HG02798 (cell line): ENCODE measurements at regions not wholly inside any gene's neighbourhood (a gene's known extent, or its start where the extent isn't known, plus 50 kb on each side); places are given as distances from the start of the nearest gene placed in this dataset.
"Not testable (repeated sequence)": the region's sequence is repeated elsewhere in the genome, so short reads cannot be mapped to it uniquely, and the experiment has no call there.

Experiments used
- ATAC-seq: cut with Tn5 transposase; IDR thresholded peaks from one replicate; pipeline ENCODE4 v1.9.1; 2021; ENCODE audit warnings: mild to moderate bottlenecking; ENCODE audit not compliant: unreplicated experiment, poor library complexity

DNA sequence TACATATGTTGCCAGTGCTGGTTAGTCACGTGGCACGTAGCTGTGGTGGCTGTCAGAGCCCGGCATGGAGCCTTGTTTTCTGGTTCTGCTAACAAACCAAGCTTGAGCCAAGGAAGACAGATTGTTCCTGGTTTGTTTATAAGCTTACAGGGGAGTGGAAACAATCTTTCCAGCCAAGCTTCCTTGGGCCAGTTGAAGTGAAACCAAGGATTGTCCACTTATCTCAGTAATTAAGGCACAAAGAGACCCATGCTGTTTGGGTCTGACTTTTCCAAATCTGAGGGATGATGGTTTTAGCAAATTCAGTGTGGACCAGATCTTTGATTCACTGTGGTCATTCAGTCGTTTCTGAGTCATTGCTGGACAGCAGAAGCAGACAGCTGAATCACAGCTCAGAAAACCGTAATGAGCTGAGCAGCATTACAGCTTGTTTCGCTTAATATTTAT is 297.3 kb upstream of the COBL start:
- no peak for ATAC-seq

DNA sequence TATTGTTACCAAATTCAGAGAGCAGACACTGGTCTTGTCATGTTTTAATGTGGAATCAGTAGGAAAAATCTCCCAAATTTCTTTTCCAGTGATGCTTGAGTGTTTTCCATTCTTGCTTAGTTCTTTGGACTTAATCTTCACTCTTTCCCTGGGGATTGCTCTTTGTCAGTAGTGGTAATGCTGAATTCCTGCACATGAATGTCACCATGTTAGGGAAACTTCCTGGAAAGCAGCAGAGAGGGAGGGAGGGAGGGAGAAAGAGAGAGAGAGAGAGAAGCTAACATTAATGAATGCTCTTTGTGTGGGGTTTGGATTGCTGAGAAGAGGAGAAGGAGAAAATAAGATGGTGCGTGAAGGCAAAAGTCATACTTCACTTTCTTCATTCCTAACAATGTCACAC is 295.3 kb upstream of the COBL start:
- no peak for ATAC-seq

DNA sequence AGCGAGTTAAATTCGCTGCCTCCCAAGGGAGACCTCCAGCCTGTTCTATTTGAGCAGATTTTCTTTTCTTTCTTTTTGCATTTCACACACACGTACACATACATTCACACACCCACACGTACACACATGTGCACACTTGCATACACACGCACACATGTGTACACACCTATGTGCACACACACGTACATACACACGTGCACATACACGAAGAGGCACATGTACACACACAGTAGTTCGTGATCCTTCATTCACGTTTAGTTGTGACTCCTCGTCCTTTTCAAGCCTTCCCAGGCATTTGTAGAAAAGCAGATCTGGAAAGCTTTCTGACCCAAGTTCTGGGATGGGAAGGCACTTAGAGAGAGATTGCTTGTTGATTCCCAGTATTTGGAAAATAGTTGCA is 290.8 kb upstream of the COBL start:
- no peak for ATAC-seq

DNA sequence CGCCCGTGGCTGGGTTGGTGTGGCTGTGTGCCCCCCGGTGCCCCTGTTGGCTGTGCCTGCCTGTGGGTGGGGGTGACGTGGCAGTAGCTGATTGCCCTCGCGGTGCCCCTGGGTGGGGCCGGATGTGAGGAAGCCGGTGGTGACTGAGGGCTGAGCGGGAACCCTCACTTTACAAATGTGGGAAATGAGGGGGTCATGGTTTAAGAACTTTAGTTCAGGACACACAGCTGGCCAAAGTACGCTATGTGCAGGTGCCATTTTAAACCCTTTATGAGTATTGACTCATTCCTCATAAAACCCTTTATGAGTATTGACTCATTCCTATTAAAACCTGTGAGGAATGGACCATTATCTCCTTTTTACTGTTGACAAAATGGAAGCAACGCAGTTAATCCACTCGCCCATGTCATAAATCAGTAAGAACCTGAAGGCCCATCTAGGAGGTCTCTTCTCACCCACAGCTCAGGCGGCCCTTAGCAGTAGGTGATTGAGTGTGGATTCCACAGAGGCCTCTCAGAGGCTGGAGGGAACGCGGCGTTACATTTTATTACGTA is 290.1 kb upstream of the COBL start:
- no peak for ATAC-seq

DNA sequence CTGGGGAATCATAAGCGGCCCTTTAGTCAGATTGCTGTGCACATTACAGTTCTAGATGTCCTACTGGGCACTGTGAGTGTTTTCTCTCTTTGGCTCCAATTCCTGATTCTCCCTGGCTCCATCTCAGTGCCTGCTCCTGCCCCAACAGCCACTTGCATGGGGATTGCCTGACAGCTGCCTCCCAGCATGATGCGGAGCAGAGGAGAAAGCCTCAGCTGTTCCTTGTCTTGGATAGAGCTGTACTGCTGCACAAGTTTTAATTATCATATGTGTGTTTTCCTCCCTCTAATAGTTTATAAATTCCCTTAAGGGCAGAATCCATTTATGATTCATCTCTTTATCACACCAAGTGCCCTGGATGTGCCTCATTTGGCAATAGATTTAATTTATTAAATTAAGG is 285.8 kb upstream of the COBL start:
- ATAC-seq = no peak

DNA sequence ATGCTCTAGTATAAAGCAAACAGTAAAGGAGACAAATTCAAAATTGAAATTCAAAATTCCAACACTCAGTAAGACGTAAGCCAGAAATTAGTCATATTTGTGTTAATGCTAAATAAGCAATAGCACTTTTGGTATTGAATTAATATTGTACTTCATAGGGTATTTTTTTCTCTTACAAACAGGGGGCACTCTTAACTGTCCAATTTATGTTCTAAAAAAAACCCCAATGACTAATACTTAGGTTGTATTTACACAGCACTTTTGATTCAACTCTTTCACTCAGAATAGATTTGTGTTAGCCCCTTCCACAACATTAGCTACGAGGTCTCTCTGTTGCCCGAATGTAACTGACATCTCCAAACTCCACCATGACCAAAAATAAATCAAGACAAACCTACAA is 284.9 kb upstream of the COBL start:
- ATAC-seq = no peak

DNA sequence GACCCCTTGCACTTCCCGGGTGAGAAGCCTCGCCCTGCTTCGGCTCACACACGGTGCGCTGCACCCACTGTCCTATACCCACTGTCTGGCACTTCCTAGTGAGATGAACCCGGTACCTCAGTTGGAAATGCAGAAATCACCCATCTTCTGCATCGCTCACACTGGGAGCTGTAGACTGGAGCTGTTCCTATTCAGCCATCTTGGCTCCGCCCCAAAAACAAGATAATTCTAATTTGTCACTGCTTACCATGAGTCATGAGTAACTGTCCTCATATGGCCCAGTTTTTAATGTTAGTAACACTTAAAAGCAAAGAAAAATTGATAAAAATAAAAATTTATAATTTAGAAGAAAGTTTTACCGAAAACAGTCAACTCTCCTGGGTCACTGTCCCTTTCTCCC is 283.3 kb upstream of the COBL start:
- not testable (repeated sequence) for ATAC-seq

DNA sequence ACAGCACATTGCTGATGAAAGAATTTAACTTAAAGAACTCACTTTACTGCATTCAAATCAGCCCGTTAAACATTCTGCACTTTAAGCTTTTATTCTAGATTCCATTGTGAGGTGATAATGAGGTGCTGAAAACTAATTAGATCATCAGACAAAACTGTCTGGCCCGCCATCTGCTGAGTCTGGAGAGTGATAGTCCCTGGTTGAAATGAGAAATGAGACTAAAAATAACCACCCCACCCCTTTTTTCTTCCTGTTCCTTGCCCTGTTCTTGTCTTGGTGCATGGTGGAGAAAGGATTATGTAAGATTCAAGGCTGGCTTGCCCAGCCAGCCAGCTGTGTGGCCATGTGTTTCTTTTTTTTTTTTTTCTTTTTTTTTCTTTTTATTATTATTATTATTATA is 277.0 kb upstream of the COBL start:
- ATAC-seq = no peak

DNA sequence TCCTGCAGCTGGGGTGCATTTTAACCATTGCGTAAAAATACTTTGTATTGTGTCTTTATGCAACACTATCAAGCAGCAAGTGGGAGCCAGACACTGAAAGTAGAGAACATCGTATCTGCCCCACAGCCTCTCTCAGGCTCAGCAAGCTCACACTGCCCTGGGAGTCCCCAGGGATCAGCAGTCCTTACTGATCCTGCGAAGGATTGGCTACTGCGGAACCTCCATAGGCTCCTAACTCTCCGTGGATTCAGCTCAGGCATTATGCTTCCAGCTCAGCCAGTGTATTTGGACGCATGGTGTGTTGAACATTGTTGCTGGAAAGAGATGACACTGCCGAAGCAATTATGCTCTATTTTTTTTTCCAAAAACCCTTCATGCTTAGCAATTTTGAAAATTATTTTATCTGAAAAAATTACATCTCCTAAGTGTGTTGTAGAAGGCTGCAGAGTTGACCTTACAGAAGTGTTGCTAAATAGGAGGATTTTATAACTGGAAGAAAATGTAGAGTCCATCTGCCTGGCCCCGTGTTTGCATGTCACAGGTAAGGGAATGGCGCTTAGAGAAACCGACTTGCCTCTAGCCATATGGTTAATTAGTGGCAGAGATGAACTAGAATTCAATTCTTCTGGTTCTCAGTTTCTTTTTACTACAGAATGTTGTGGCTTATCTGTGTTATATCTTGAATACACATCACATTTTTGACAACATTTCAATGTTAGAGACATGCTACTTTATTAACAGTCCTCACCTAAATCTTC is 276.4 kb upstream of the COBL start:
- ATAC-seq = no peak

DNA sequence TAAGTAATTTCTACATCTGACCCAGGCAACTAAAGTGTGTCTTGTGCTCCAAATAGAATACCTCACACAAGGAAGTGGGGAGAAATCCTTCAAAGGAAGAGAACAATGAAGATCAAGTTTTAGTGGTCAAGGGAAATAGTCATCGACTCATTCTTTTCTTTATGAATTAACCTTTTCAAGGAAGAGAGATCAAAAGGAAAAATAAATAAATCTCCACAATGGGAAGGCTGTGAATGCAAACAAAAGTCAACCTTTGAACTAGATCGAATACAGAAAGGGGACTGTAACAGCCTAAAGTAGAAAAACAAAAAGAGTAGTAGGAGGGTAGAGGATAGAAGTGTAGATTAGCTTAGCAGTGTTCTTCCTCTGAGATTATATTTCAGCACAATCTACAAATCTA is 274.6 kb upstream of the COBL start:
- no peak for ATAC-seq

DNA sequence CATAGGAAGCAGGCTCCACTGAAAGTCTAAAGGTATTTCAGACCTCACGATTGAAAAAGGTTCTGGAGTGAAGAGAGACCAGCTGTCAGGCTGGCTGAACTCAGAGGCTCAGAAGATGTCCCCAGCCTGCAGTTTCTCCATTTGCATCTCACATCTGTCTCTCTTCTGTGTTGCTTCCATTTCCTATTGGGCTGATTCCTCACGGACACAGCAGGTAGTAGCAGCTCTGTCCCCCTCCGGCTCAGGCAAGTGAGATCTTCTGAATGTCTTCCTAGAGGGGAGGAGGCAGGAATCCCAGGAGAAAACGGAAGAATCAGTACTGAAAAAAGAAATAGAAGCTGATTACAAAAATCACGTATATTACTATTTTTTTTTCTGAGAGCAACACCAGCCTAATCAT is 274.1 kb upstream of the COBL start:
- ATAC-seq = no peak

DNA sequence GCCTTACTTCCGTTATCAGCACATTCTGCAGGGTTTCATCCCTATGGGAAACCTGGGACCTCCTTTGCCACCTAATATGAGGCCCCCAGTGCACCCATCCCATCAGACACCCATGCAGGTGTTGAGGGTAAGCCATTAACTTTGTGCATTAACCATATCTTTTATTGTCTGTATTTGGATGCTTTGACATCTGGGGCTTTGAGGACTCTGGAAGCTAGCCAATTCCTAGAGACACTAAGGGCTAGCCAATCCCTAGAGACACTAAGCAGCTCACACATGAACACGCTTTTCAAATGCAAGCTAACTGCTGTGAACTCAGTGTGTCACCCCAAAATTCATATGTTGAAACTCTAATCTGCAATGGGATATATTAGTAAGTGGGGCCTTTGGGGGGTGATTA is 272.5 kb upstream of the COBL start:
- ATAC-seq = no peak

DNA sequence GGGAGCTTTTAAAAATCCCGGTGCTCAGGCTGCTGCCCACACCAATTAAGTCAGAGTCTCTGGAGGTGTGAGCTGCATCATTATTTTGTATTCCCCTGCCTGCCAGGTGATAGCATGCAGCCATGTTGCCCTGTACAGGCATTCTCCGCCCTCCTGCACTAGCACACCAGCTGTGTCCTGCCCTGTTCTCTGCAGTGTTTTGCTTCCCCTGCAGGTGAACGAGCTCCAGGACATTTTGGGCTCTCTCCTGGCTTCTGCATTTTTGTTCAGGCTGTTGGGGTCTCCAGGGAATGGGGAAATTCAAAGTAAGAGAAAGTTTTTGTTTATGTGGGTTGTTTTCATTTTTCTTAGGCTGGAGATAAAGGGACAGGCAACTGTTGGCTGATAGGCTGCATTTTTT is 271.0 kb upstream of the COBL start:
- no peak for ATAC-seq

DNA sequence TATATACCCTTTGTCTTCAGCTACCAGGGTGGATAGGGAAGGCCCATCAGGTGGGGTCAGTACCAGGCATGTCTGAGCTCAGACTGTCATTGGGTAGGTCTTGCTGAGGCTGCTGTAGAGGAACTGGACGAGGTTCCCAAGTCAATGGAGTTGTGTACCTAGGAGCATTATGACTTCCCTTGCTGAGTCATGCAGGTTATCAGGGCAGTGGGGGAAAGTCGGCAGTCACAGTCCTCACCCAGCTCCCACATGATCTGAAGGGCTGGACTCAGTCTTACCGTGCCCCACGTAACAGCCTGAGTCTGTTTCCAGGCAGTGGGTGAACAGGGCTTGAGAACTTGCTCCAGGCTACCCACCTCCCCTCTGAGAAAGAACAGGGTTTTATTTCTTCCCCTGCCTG is 260.8 kb upstream of the COBL start:
- no peak for ATAC-seq

DNA sequence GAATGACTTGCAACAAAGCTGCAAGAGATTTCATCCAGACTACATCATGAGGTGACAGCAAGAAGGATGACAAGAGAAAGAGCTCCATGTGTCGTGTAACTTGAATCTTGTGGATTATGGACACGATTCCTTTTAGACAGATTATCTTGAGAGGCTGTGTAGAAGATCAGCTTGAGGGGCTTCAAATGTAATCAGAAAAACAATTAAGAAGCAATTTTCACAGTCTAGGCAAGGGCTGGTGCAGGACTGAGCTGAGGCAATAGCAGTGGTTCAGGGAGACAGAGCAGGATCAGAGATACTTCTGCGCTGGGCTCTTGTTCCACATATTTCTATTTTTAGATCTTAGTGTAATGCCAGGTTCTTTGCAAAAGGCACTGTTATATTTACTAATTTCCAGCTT is 253.0 kb upstream of the COBL start:
- no peak for ATAC-seq

DNA sequence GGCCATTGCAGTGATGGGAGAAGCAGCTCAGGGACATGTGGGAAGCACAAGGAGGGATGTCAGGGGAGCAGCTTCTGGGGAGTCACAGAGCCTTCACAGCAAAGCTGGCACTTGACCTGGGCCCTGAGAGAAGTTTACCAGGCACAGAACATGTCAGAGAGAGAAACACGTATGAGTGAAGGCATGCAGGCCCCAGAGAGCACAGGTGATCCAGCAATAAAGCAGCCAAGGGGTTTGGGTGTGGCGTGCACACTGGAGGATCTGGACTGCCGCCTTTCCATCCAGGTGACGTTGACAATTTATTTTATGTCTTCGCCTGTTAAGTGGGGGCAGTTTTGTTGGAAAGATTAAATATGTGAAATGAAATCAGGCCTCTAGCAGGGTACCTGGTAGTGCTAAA is 252.6 kb upstream of the COBL start:
- ATAC-seq = no peak

DNA sequence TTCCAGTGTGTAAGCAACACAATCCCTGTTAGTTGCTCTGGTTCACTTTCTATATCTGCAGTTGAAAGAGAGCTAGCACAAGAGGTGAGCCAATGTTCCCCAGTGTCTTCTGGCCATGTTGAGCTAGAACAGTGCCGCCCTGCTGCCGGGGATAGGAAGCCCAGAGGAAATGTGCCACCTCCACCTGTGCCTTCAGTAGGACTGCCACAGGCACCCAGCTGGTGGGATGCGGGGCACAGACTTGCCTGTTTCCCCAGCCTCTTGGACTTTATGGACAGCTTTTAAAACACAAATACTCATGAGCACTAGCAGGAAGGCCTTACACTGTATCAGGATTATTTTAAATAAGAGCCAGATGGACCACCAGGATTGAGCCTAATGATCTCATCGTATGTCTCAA is 234.5 kb upstream of the COBL start:
- ATAC-seq = no peak

DNA sequence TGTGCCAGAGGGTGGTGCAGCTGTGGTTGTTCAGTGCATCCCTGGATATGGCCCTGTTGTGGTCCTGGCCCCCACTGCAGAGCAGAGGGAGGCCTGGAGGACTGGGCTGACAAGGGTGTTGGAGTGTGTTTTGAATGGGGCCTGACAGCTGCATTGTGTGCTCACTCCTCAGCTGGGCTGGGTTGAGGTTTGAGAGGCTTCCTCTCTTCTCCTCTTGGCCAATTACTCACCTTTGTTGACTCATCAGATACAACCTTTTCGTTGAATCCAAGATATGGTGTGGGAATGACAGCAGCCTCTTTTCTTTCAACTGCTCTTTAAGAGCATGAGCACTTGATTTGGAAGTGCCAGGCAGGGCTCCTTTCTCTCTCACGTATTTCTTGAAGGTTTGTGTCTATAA is 228.5 kb upstream of the COBL start:
- no peak for ATAC-seq

DNA sequence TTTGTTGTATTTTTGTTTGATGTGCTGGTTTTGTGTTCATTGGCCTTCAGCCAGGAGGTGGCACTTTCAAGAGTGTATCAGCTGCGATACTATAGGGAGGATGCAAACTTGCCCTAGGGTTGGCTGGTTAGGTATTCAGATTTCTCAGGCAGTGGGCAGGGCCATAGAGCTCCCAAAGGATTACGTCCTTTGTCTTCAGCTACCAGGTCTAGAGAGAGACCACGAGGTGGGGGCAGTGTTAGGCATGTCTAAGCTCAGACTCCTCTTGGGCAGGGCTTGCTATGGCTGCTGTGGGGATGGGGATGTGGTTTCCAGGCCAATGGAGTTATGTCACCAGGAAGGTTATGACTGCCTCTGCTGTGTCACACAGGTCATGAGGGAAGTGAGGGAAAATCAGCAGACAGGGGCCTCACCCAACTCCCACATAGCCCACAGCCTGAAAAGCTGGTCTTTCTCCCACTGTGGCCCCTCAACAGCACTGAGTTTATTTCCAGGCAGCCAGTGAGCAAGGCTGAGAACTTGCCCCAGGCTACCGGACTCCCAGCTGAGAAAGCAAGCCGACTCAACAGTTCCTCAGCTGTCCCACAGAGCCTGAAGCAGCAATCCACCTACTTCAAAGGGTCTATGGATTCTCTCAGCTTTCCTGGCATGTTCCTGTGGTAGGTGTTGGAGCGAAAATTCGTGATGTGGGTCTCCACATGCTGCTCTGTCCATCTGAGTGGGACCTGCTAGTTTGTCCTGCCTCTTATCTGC is 227.4 kb upstream of the COBL start:
- ATAC-seq = no peak

DNA sequence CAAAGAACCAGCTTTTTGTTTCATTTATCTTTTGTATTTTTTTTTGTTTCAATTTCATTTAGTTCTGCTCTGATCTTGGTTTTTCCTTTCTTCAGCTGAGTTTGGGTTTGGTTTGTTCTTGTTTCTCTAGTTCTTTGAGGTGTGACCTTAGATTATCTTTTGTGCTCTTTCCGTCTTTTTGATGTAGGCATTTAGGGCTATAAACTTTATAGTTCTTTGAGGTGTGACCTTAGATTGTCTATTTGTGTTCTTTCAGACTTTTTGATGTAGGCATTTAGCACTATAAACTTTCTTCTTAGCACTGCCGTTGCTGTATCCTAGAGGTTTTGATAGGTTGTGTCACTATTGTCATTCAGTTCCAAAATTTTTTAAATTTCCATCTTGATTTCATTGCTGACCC is 224.3 kb upstream of the COBL start:
- not testable (repeated sequence) for ATAC-seq

DNA sequence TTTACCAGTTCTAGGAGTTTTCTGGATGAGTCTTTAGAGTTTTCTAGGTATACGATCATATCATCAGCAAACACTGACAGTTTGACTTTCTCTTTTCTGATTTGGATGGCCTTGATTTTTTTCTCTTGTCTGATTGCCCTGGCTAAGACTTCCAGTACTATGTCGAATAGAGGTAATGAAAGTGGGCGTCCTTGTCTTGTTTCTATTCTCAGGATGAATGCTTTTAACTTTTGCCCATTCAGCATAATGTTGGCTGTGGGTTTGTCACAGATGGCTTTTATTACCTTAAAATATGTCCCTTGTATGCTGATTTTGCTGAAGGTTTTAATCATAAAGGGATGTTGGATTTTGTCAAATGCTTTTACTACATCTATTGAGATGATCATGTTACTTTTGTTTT is 223.2 kb upstream of the COBL start:
- no peak for ATAC-seq

DNA sequence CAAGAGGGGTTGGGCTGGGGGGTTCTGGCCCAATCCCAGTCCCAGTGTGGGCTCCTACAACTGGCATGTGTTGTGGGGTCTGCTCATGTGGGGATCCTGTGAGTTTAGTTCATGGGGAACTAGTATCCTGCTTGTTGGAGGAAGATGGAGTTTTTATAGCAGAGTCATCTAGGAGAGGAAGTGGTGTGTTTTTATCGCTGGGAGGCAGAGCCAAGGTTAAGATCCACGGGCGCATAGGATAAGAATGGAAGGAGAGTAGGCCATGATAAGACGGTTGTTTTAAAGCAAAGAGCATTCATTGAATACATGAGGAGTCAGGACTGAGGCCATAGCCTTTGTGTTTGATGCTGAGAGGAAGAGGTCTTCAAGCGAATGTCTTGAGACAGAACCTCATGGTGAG is 211.6 kb upstream of the COBL start:
- no peak for ATAC-seq
